ENCODE measurements at regions not wholly inside any gene's neighbourhood (a gene's known extent, or its start where the extent isn't known, plus 50 kb on each side); places are given as distances from the start of the nearest gene placed in this dataset.

GRCh38 chr11:96696731-96697130, 306.9 kb downstream of the JRKL start:
- no peak overlapping the region for H3K9ac ChIP-seq (ENCODE audit: insufficient read depth in 1 of 2, low read depth in 2 of 2, low read length in 2 of 2)
- intact Hi-C loops (cut with micrococcal nuclease): no loop called here
- no peaks in the 10 kb centered on the region for H3K36me3 ChIP-seq (ENCODE audit: control insufficient read depth, insufficient read depth, low read length)
- FAIRE-seq (no peak), DNase-seq (ENCODE audit: extremely low read depth in 1 of 4, low spot score in 3 of 4) (no peak), ATAC-seq (no peak)
- H3K27me3 ChIP-seq (ENCODE audit: control insufficient read depth in 2 of 2, insufficient read depth in 2 of 2, low read length in 2 of 2): no peaks in the 10 kb centered on the region
- 0% methylated on average over 1 of the region's 1 CpG for WGBS (ENCODE audit: insufficient coverage, low coverage, missing lambda C conversion rate)
- H4K20me1 ChIP-seq (replicated peaks; ENCODE audit: control insufficient read depth, insufficient read depth, low read length): no peaks in the 10 kb centered on the region
- no peak overlapping the region for H3K27ac ChIP-seq (ENCODE audit: extremely low read depth, low read depth, low read length)
- POLR2A ChIA-PET: interaction anchor here (1.1 kb wide), 1 partner anchor 121 kb away, joined by 3 read pairs; no protein-coding TSS in a partner anchor
- H3K4me2 ChIP-seq (ENCODE audit: insufficient read depth, low read length): no peak overlapping the region
- CTCF ChIA-PET (ENCODE audit: low intra/inter-chr PET ratio): interaction anchor here (0.6 kb wide), 1 partner anchor 403 kb away, joined by 3 read pairs; no protein-coding TSS in a partner anchor
- no TSS peak for BruUV-seq (replicated peaks)
- no peak for TF ChIP-seq TAF1 (IDR thresholded peaks at IDR 0.05; ENCODE audit: control insufficient read depth, extremely low read depth, insufficient read depth, low read length, severe bottlenecking)
- TF ChIP-seq DMBX1 (CRISPR knock-in tag; IDR thresholded peaks at IDR 0.05; ENCODE audit: borderline replicate concordance): no peak
- no peak for TF ChIP-seq IRF2 (CRISPR knock-in tag; IDR thresholded peaks at IDR 0.05)
- TF ChIP-seq ZBTB26 (CRISPR knock-in tag; IDR thresholded peaks at IDR 0.05): no peak
- no peak for TF ChIP-seq SRF (CRISPR knock-in tag; IDR thresholded peaks at IDR 0.05)
- TF ChIP-seq ZBTB33 (CRISPR knock-in tag; IDR thresholded peaks at IDR 0.05): no peak
- no peaks in the 10 kb centered on the region for H3K4me1 ChIP-seq (replicated peaks in 1 of 2; ENCODE audit: control insufficient read depth in 2 of 2, insufficient read depth in 2 of 2, low read length in 2 of 2)
- H2AFZ ChIP-seq (ENCODE audit: low read depth, low read length): no peak overlapping the region
- no peak overlapping the region for H3K4me3 ChIP-seq
- H3K9me3 ChIP-seq (replicated peaks; ENCODE audit: control insufficient read depth, insufficient read depth, low read depth, low read length): no peaks in the 10 kb centered on the region
- H3K9me1 ChIP-seq (ENCODE audit: control insufficient read depth, insufficient read depth, low read length): no peaks in the 10 kb centered on the region
- H3K79me2 ChIP-seq (ENCODE audit: control insufficient read depth, insufficient read depth, low read length): no peaks in the 10 kb centered on the region
- in situ Hi-C loops (cut with MboI): no loop called here

Measured in K562 (cell line).